GM18498 (cell line): ENCODE measurements at regions not wholly inside any gene's neighbourhood (a gene's known extent, or its start where the extent isn't known, plus 50 kb on each side); places are given as distances from the start of the nearest gene placed in this dataset.

Experiments used
- ATAC-seq: cut with Tn5 transposase; IDR thresholded peaks from one replicate; pipeline ENCODE4 v1.9.1; 2021; ENCODE audit warnings: mild to moderate bottlenecking, moderate library complexity; ENCODE audit not compliant: unreplicated experiment

- ATAC-seq, result no peak
Measured at GRCh38 chr6:129920103-129920798, 59.1 kb upstream of the TMEM244 start.

- no peak for ATAC-seq
Measured at GRCh38 chr6:129911732-129912131, 50.6 kb upstream of the TMEM244 start.
